Memory B cell (primary cell): ENCODE measurements at regions not wholly inside any gene's neighbourhood (a gene's known extent, or its start where the extent isn't known, plus 50 kb on each side); places are given as distances from the start of the nearest gene placed in this dataset.

ENCODE experiments used
- ATAC-seq: fragments of 150-1000 bp; cut with Tn5 transposase; 2 replicates; pipeline ENCODE4 v1.10.0; 2021; ENCODE audit warnings: low read depth, mild to moderate bottlenecking, moderate library complexity
- DNase-seq, 2 donors: peaks; one replicate each; pipeline ENCODE4 v3.0.0; 2022; ENCODE audit warnings: low spot score in 2 of 2
- H3K27ac Mint-ChIP-seq: one replicate; pipeline ENCODE4 v1.8.0; 2022; ENCODE audit warnings: mild to moderate bottlenecking, moderate library complexity, mixed read lengths
- H3K27me3 Mint-ChIP-seq: one replicate; pipeline ENCODE4 v1.8.0; 2022; ENCODE audit warnings: mixed read lengths
- H3K36me3 Mint-ChIP-seq: one replicate; pipeline ENCODE4 v1.8.0; 2022; ENCODE audit warnings: mild to moderate bottlenecking, mixed read lengths
- H3K4me1 Mint-ChIP-seq: one replicate; pipeline ENCODE4 v1.8.0; 2022; ENCODE audit warnings: mixed read lengths
- H3K4me3 Mint-ChIP-seq: one replicate; pipeline ENCODE4 v1.8.0; 2022; ENCODE audit warnings: mild to moderate bottlenecking, moderate library complexity, mixed read lengths
- H3K9me3 Mint-ChIP-seq: one replicate; pipeline ENCODE4 v1.8.0; 2022; ENCODE audit warnings: mixed read lengths

GRCh38 chr6:170182093-170182780 lies 108.6 kb downstream of the DLL1 start:
- Mint-ChIP-seq H3K9me3 (peaks cover 4% of the 10 kb centered on the region), H3K27ac (no peak overlapping the region), H3K27me3 (no peaks in the 10 kb centered on the region), H3K36me3 (no peaks in the 10 kb centered on the region), H3K4me3 (no peak overlapping the region), H3K4me1 (peaks cover 4% of the 10 kb centered on the region)
- DNase-seq (no peak), ATAC-seq (no peak)

GRCh38 chr6:170181338-170181690 lies 109.6 kb downstream of the DLL1 start:
- Mint-ChIP-seq H3K4me3 (no peak overlapping the region), H3K27me3 (peaks cover 1% of the 10 kb centered on the region), H3K36me3 (no peaks in the 10 kb centered on the region), H3K4me1 (peaks cover 4% of the 10 kb centered on the region), H3K9me3 (peaks cover 4% of the 10 kb centered on the region), H3K27ac (no peak overlapping the region)
- ATAC-seq, result no peak
- DNase-seq, result no peak

- peaks cover 4% of the 10 kb centered on the region for H3K9me3 Mint-ChIP-seq
- H3K4me1 Mint-ChIP-seq, result peaks cover 4% of the 10 kb centered on the region
- DNase-seq (peak in 1 of 2 donors; percentile 0), ATAC-seq (no peak)
- peaks cover 1% of the 10 kb centered on the region for H3K27me3 Mint-ChIP-seq
- no peaks in the 10 kb centered on the region for H3K36me3 Mint-ChIP-seq
- H3K27ac Mint-ChIP-seq, result no peak overlapping the region
- no peak overlapping the region for H3K4me3 Mint-ChIP-seq
Observed at GRCh38 chr6:170180671-170181337, 110.1 kb downstream of the DLL1 start.

GRCh38 chr6:170179616-170180324 lies 111.1 kb downstream of the DLL1 start:
- Mint-ChIP-seq H3K4me3 (no peak overlapping the region), H3K9me3 (peaks cover 4% of the 10 kb centered on the region), H3K27me3 (peaks cover 2% of the 10 kb centered on the region), H3K27ac (no peak overlapping the region), H3K36me3 (no peaks in the 10 kb centered on the region), H3K4me1 (peaks cover 4% of the 10 kb centered on the region)
- DNase-seq (no peak), ATAC-seq (no peak)

- Mint-ChIP-seq H3K4me1 (peaks cover 4% of the 10 kb centered on the region), H3K9me3 (peaks cover 4% of the 10 kb centered on the region), H3K27me3 (peaks cover 4% of the 10 kb centered on the region), H3K36me3 (no peaks in the 10 kb centered on the region), H3K27ac (no peak overlapping the region), H3K4me3 (no peak overlapping the region)
- DNase-seq (peak in 1 of 2 donors; percentile 7), ATAC-seq (no peak)
Observed at GRCh38 chr6:170178561-170179477, 112.1 kb downstream of the DLL1 start.

- no peak overlapping the region for H3K4me3 Mint-ChIP-seq
- no peaks in the 10 kb centered on the region for H3K36me3 Mint-ChIP-seq
- no peak overlapping the region for H3K27ac Mint-ChIP-seq
- ATAC-seq (no peak), DNase-seq (peak in 1 of 2 donors; percentile 6)
- peaks cover 11% of the 10 kb centered on the region for H3K27me3 Mint-ChIP-seq
- H3K9me3 Mint-ChIP-seq, result no peaks in the 10 kb centered on the region
- H3K4me1 Mint-ChIP-seq, result no peaks in the 10 kb centered on the region
Observed at GRCh38 chr6:170177772-170178560, 112.9 kb downstream of the DLL1 start.

- Mint-ChIP-seq H3K27ac (peak overlapping the region; percentile 84), H3K27me3 (peaks cover 15% of the 10 kb centered on the region), H3K36me3 (no peaks in the 10 kb centered on the region), H3K4me3 (no peak overlapping the region), H3K4me1 (no peaks in the 10 kb centered on the region), H3K9me3 (peaks cover 3% of the 10 kb centered on the region)
- ATAC-seq (no peak), DNase-seq (peak in 1 of 2 donors; percentile 9)
Observed at GRCh38 chr6:170176898-170177771, 113.7 kb downstream of the DLL1 start.

GRCh38 chr6:170176136-170176897 lies 114.6 kb downstream of the DLL1 start:
- H3K36me3 Mint-ChIP-seq, result peaks cover 2% of the 10 kb centered on the region
- no peaks in the 10 kb centered on the region for H3K4me1 Mint-ChIP-seq
- H3K4me3 Mint-ChIP-seq, result no peak overlapping the region
- H3K27ac Mint-ChIP-seq, result peak overlapping the region; percentile 84
- H3K9me3 Mint-ChIP-seq, result peaks cover 7% of the 10 kb centered on the region
- ATAC-seq, result no peak
- peak in 1 of 2 donors; percentile 8 for DNase-seq
- peaks cover 17% of the 10 kb centered on the region for H3K27me3 Mint-ChIP-seq

- no peaks in the 10 kb centered on the region for H3K4me1 Mint-ChIP-seq
- peaks cover 19% of the 10 kb centered on the region for H3K27me3 Mint-ChIP-seq
- H3K9me3 Mint-ChIP-seq, result peaks cover 12% of the 10 kb centered on the region
- DNase-seq, result peak in 1 of 2 donors; percentile 7
- no peak overlapping the region for H3K4me3 Mint-ChIP-seq
- ATAC-seq, result no peak
- H3K36me3 Mint-ChIP-seq, result peaks cover 4% of the 10 kb centered on the region
- H3K27ac Mint-ChIP-seq, result no peak overlapping the region
Observed at GRCh38 chr6:170175644-170176135, 115.2 kb downstream of the DLL1 start.

- H3K4me1 Mint-ChIP-seq, result no peaks in the 10 kb centered on the region
- no peak overlapping the region for H3K4me3 Mint-ChIP-seq
- DNase-seq (peak in 1 of 2 donors; percentile 7), ATAC-seq (no peak)
- no peak overlapping the region for H3K27ac Mint-ChIP-seq
- H3K27me3 Mint-ChIP-seq, result peaks cover 19% of the 10 kb centered on the region
- peaks cover 13% of the 10 kb centered on the region for H3K9me3 Mint-ChIP-seq
- peaks cover 4% of the 10 kb centered on the region for H3K36me3 Mint-ChIP-seq
Observed at GRCh38 chr6:170174771-170175643, 115.9 kb downstream of the DLL1 start.

- Mint-ChIP-seq H3K27me3 (peaks cover 19% of the 10 kb centered on the region), H3K27ac (no peak overlapping the region), H3K4me1 (no peaks in the 10 kb centered on the region), H3K9me3 (peaks cover 13% of the 10 kb centered on the region), H3K36me3 (peaks cover 4% of the 10 kb centered on the region), H3K4me3 (no peak overlapping the region)
- ATAC-seq (no peak), DNase-seq (peak in 1 of 2 donors; percentile 8)
Observed at GRCh38 chr6:170174124-170174770, 116.6 kb downstream of the DLL1 start.
